GM21717 (cell line): ENCODE measurements at regions not wholly inside any gene's neighbourhood (a gene's known extent, or its start where the extent isn't known, plus 50 kb on each side); places are given as distances from the start of the nearest gene placed in this dataset.

Experiments used
- ATAC-seq: cut with Tn5 transposase; IDR thresholded peaks from one replicate; pipeline ENCODE4 v1.9.1; 2021; ENCODE audit warnings: mild to moderate bottlenecking, moderate library complexity; ENCODE audit not compliant: unreplicated experiment

- ATAC-seq, result no peak
These were observed 212.1 kb upstream of the PPP1R3A start for GRCh38 chr7:114130866-114131265.

GRCh38 chr7:114128880-114129279 lies 210.1 kb upstream of the PPP1R3A start:
- ATAC-seq, result no peak

- no peak for ATAC-seq
These were observed 207.3 kb upstream of the PPP1R3A start for GRCh38 chr7:114126095-114126494.

- no peak for ATAC-seq
These were observed 194.0 kb upstream of the PPP1R3A start for GRCh38 chr7:114112806-114113205.

GRCh38 chr7:114110666-114111065 lies 191.9 kb upstream of the PPP1R3A start:
- no peak for ATAC-seq

- no peak for ATAC-seq
These were observed 190.9 kb upstream of the PPP1R3A start for GRCh38 chr7:114109721-114110120.

GRCh38 chr7:114109304-114109703 lies 190.5 kb upstream of the PPP1R3A start:
- no peak for ATAC-seq

GRCh38 chr7:114108510-114108909 lies 189.7 kb upstream of the PPP1R3A start:
- no peak for ATAC-seq

GRCh38 chr7:114107522-114107921 lies 188.7 kb upstream of the PPP1R3A start:
- no peak for ATAC-seq

- ATAC-seq, result no peak
These were observed 185.2 kb upstream of the PPP1R3A start for GRCh38 chr7:114104035-114104434.

- ATAC-seq, result no peak
These were observed 184.2 kb upstream of the PPP1R3A start for GRCh38 chr7:114102996-114103395.

- no peak for ATAC-seq
These were observed 183.3 kb upstream of the PPP1R3A start for GRCh38 chr7:114102131-114102530.

- no peak for ATAC-seq
These were observed 182.0 kb upstream of the PPP1R3A start for GRCh38 chr7:114100810-114101209.

- no peak for ATAC-seq
These were observed 180.5 kb upstream of the PPP1R3A start for GRCh38 chr7:114099337-114099736.

GRCh38 chr7:114095885-114096284 lies 177.1 kb upstream of the PPP1R3A start:
- ATAC-seq, result no peak

- ATAC-seq, result no peak
These were observed 169.7 kb upstream of the PPP1R3A start for GRCh38 chr7:114088470-114088940.

- ATAC-seq, result no peak
These were observed 169.1 kb upstream of the PPP1R3A start for GRCh38 chr7:114087653-114088469.

GRCh38 chr7:114086914-114087652 lies 168.3 kb upstream of the PPP1R3A start:
- ATAC-seq, result no peak

- ATAC-seq, result no peak
These were observed 167.7 kb upstream of the PPP1R3A start for GRCh38 chr7:114086537-114086913.

GRCh38 chr7:114085592-114086501 lies 167.0 kb upstream of the PPP1R3A start:
- ATAC-seq, result no peak

- ATAC-seq, result no peak
These were observed 166.4 kb upstream of the PPP1R3A start for GRCh38 chr7:114085313-114085591.
